GM18505 (cell line): ENCODE measurements at regions not wholly inside any gene's neighbourhood (a gene's known extent, or its start where the extent isn't known, plus 50 kb on each side); places are given as distances from the start of the nearest gene placed in this dataset.
"Not testable (repeated sequence)": the region's sequence is repeated elsewhere in the genome, so short reads cannot be mapped to it uniquely, and the experiment has no call there.

Experiments
- ATAC-seq: cut with Tn5 transposase; IDR thresholded peaks from one replicate; pipeline ENCODE4 v1.9.1; 2021; ENCODE audit not compliant: unreplicated experiment
- POLR2A ChIP-seq: IDR thresholded peaks from 4 replicates; pipeline ENCODE4 v1.6.1; 2011; ENCODE audit warnings: borderline replicate concordance; ENCODE audit not compliant: insufficient read depth, insufficient read length; ENCODE audit errors: extremely low read depth

DNA sequence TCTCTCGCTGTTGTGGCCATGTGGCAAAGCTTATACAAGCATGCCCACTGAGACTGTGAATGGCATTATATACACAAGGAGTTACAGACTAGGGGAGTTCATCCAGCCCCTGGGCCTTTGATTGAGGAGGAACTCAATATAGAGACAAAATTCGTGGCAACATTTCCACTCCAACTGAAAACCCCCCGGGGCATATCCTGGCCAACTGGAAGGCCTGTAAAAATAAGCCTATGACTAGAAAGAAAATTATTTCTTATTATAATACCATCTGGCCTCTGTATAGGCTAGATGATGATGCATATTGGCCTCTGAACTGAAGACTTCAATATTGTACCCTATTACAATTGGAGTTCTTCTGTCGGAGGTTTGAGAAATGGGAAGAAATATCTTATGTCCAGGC is 175.5 kb upstream of the GJE1 start:
- no peak for ATAC-seq
- no peak for TF ChIP-seq POLR2A

GRCh38 chr6:141956868-141957267 is 175.9 kb upstream of the GJE1 start:
- ATAC-seq, result no peak
- TF ChIP-seq POLR2A, result no peak

GRCh38 chr6:141956046-141956761 is 176.5 kb upstream of the GJE1 start:
- ATAC-seq, result no peak
- no peak for TF ChIP-seq POLR2A

- TF ChIP-seq POLR2A, result no peak
- ATAC-seq, result no peak
Observed at GRCh38 chr6:141953072-141953471, 179.7 kb upstream of the GJE1 start.

- TF ChIP-seq POLR2A, result no peak
- ATAC-seq, result no peak
Observed at GRCh38 chr6:141946502-141946901, 186.2 kb upstream of the GJE1 start.

DNA sequence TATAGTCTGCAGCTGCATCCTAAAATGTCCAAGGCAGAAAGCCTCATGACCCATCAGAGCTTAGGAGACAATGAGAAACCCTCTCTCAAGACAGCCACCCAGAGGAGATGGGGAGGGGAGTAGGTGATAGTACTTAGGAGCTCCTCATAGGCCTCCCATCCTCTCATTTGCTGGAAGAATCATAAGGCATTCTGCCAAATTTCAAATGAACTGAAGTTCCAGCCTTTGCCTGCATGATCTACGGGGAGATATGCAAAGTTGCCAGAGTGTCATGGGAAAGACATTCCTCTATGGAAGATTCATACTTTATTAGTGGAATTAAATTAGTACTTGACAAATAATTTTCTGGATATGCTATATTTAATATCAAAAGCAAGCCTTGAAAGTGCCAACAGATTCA is 194.1 kb upstream of the GJE1 start:
- no peak for TF ChIP-seq POLR2A

DNA sequence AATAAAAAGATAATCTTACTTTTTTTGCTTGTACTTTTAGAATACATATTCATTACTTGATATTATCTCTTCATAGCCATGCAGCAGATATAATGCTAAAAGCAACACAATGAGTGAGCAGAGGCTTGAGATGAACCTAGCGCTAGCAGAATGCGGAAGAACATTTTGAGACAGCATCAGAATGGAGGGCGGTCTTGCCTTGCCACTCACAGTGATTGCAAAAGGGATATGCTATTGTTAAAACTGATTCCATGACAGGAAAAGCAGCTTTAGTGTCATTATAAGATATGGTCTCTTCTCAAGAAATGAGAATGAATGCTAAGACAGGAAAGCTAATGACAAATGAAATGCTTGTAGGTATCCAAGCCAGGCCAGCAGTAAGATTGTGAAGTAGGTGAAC is 200.0 kb upstream of the GJE1 start:
- TF ChIP-seq POLR2A, result no peak
- no peak for ATAC-seq

More for the DNA sequence above, 194.1 kb upstream of the GJE1 start:
- no peak for ATAC-seq

DNA sequence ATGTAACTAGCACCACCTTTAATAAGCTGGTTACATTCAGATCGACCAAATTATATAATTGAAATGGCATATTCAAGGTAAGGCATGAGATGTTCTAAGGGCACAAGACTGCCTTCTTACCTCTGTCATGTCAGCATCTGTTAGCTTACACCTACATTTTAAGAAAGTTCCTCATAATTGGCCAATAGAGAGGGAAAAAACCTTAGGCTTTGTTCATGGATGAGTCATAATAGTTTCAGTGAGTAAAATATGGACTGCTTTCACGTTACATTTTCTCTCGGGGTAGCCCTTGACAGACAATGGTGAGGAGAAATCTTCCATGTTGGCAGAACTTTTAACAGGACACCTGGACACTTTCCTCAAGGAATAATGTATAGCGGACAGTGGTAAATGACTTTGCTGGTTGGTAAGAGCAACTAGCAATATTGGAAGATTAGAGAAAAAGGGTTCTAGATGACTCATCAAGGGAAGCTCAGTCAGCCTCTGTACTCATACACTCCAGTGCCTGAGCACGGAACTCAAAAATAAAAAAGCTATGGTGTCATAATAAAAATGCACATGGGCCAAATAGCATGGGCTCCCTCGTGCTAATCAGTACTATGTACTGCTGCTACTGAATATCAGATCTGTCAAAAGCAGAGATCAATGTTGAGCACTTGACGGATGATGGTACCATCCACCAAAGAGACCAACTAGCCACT is 206.4 kb upstream of the GJE1 start:
- peak; percentile 59 for ATAC-seq

DNA sequence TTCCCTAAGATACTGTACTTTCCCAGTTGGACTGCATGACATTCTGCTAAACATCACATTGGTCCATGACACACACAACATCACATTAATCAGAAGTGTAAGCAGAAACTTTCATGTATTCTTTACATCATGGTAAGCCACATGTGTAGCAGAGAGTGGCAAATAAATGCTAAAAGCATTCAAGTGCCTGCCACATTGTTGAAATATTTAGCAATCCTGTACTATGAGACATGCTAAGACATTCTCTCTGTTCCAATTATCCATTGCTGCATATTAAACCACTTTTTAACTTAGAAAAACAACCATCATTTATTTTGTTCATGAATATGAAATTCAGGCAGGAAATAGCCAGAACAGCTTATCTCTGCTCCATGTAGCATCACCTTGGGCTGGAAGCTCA is 207.7 kb upstream of the GJE1 start:
- ATAC-seq, result no peak
- TF ChIP-seq POLR2A, result no peak

GRCh38 chr6:141922898-141923297 is 209.8 kb upstream of the GJE1 start:
- no peak for TF ChIP-seq POLR2A
- ATAC-seq, result no peak

DNA sequence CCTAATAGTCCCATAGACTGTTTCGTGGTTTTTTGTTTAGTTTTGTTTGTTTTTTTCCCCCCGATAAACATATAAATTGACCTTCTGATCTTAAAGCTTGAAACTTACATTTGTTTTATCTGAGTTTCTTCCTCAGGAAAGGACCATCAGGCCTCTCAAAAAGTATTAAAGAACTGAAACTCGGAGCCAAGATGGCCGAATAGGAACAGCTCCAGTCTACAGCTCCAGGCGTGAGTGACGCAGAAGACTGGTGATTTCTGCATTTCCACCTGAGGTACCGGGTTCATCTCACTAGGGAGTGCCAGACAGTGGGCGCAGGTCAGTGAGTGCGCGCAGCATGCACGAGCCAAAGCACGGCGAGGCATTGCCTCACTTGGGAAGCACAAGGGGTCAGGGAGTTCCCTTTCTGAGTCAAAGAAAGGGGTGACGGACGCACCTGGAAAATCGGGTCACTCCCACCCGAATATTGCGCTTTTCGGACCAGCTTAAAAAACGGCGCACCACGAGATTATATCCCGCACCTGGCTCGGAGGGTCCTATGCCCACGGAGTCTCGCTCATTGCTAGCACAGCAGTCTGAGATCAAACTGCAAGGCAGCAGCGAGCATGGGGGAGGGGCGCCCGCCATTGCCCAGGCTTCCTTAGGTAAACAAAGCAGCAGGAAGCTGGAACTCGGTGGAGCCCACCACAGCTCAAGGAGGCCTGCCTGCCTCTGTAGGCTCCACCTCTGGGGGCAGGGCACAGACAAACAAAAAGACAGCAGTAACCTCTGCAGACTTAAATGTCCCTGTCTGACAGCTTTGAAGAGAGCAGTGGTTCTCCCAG is 215.8 kb upstream of the GJE1 start:
- not testable (repeated sequence) for ATAC-seq

DNA sequence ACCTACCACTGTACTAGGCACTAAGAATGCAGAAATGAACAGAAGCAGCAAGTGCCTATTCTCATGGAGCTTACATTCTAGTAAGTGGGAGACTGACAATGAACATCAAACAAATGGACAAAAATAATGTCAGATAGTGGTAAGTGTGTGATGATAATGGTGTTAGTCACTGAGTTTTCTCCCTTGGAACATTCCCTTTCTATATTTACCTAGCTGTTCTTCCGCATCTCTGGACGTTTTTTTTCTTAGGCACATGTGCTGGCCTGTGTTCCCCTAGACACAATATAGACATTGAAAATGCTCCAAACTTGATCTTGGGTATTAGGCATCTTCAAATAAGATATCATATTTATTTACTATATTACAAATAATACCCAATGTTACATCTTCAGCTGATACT is 218.1 kb upstream of the GJE1 start:
- TF ChIP-seq POLR2A, result no peak
- ATAC-seq, result no peak

- TF ChIP-seq POLR2A, result no peak
- ATAC-seq, result no peak
Observed at GRCh38 chr6:141906569-141907080, 226.1 kb upstream of the GJE1 start.

- no peak for TF ChIP-seq POLR2A
- no peak for ATAC-seq
Observed at GRCh38 chr6:141890661-141891060, 242.1 kb upstream of the GJE1 start.

- TF ChIP-seq POLR2A, result no peak
- no peak for ATAC-seq
Observed at GRCh38 chr6:141884850-141885249, 247.9 kb upstream of the GJE1 start.
